ENCODE measurements at regions not wholly inside any gene's neighbourhood (a gene's known extent, or its start where the extent isn't known, plus 50 kb on each side); places are given as distances from the start of the nearest gene placed in this dataset.

GRCh38 chr20:58069796-58070663, 158.4 kb downstream of the ANKRD60 start:
- Histone ChIP-seq H3K36me3 (ENCODE audit: insufficient read depth in 1 of 2, low read depth in 1 of 2) (no peaks in the 10 kb centered on the region), H3K4me3 (no peak overlapping the region), H3K9me3 (no peaks in the 10 kb centered on the region), H3K27me3 (ENCODE audit: insufficient read depth in 3 of 3, low read length in 2 of 3) (peaks cover 0 to 7% (median 0%) of the 10 kb centered on the region in 3 donors), H3K4me1 (no peaks in the 10 kb centered on the region), H3K27ac (no peak overlapping the region)
- intact Hi-C loops (cut with DNase I), result no loop called here
- TF ChIP-seq, protein P1, sequence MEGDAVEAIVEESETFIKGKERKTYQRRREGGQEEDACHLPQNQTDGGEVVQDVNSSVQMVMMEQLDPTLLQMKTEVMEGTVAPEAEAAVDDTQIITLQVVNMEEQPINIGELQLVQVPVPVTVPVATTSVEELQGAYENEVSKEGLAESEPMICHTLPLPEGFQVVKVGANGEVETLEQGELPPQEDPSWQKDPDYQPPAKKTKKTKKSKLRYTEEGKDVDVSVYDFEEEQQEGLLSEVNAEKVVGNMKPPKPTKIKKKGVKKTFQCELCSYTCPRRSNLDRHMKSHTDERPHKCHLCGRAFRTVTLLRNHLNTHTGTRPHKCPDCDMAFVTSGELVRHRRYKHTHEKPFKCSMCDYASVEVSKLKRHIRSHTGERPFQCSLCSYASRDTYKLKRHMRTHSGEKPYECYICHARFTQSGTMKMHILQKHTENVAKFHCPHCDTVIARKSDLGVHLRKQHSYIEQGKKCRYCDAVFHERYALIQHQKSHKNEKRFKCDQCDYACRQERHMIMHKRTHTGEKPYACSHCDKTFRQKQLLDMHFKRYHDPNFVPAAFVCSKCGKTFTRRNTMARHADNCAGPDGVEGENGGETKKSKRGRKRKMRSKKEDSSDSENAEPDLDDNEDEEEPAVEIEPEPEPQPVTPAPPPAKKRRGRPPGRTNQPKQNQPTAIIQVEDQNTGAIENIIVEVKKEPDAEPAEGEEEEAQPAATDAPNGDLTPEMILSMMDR (IDR thresholded peaks at IDR 0.05), result no peak
- no peak for DNase-seq
- 84 to 87% (median 84%) methylated on average over 16 of the region's 16 CpGs for WGBS, 3 donors
- no peak for ATAC-seq

- intact Hi-C loops (cut with DNase I), result no loop called here
- ATAC-seq, result no peak
Measured at GRCh38 chr20:58069207-58069606, 159.2 kb downstream of the ANKRD60 start.

DNA sequence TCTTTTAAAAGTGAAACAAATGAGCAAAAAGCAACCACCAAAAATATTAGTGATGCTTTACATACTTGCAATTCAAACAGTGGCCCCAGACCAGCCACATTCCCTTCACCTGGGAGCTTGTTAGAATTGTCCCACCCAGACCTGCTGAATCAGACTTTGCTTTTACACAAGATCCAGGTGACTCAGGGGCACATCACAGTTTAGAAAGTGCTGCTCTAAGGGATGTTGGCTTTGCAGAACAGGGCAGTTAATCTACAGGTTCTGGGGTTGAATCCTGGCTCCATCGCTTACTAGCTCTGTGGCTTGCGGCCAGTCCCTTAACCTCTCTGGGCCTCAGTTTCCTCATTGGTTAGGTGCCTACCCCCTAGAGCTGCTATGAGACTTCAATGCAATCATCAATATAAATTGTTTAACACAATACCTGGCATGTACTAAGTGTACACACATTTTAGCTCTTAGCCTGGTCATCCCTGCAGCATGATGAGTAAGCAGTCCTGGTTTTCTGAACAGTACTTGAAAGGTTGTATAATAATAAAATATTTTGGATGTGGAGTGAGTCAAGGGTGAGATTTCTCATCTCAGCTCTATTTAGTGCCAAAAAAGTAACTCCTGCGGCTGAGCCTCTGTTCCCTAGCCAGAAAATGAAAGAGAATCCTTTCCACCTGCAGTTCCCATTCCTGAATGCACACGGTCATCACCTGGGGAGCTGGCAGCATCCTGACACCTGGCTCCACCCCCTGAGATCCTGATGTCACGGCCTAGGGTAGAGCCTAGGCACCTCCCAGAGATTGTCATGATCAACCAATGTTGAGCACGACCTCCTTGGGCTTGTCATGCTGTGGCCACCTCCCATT, 162.7 kb downstream of the ANKRD60 start:
- intact Hi-C loops (cut with DNase I), result no loop called here
- TF ChIP-seq, protein P1 (IDR thresholded peaks at IDR 0.05), result no peak
- H3K4me3 ChIP-seq, result no peak overlapping the region
- DNase-seq, result no peak
- ATAC-seq, result no peak
- H3K4me1 ChIP-seq, result no peaks in the 10 kb centered on the region
- H3K27ac ChIP-seq, result no peak overlapping the region
- no peaks in the 10 kb centered on the region for H3K36me3 ChIP-seq (ENCODE audit: insufficient read depth in 1 of 2, low read depth in 1 of 2)
- peaks cover 12% of the 10 kb centered on the region for H3K9me3 ChIP-seq
- 69 to 73% (median 71%) methylated on average over 6 of the region's 6 CpGs for WGBS, 3 donors
- H3K27me3 ChIP-seq (ENCODE audit: insufficient read depth in 3 of 3, low read length in 2 of 3), result no peaks in the 10 kb centered on the region

More at GRCh38 chr20:58069207-58069606, 159.2 kb downstream of the ANKRD60 start:
- Histone ChIP-seq H3K36me3 (ENCODE audit: insufficient read depth in 1 of 2, low read depth in 1 of 2) (no peaks in the 10 kb centered on the region), H3K4me1 (no peaks in the 10 kb centered on the region), H3K9me3 (no peaks in the 10 kb centered on the region), H3K27ac (no peak overlapping the region), H3K27me3 (ENCODE audit: insufficient read depth in 3 of 3, low read length in 2 of 3) (peaks cover 0 to 7% (median 0%) of the 10 kb centered on the region in 3 donors), H3K4me3 (no peak overlapping the region)
- TF ChIP-seq, protein P1 (IDR thresholded peaks at IDR 0.05), result no peak
- no peak for DNase-seq
- 86 to 89% (median 88%) methylated on average over 12 of the region's 12 CpGs for WGBS, 3 donors

DNA sequence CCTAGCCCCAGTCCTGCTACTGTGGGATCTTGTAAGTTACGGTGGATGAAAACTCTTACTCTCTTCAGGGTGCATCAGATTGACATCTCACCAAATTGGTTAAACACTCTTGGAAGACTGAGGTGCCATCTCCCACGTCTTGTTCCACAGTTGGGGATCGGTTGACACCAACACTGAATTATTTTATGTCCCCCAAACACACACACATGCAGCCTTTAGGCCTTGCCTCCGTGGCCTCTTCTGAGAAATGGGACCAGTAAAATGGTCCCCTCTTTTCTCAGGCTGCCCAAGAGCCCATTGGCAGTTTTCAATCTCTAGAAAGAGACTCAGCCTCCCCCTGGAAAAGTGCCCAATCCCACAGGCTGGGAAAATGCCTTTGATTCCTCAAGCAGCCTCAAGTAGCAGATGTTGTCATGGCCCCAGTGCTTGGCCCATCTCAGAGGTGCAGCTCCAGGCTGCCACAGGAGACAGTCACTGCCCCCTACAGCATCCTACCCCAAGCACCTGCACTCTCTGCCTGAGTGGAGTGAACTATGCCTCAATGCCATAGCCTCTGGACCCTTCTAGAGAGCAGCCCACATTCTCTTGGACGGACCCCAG, 163.9 kb downstream of the ANKRD60 start:
- H3K36me3 ChIP-seq (ENCODE audit: insufficient read depth in 1 of 2, low read depth in 1 of 2), result no peaks in the 10 kb centered on the region
- intact Hi-C loops (cut with DNase I), result no loop called here
- ATAC-seq (no peak), DNase-seq (no peak)
- no peaks in the 10 kb centered on the region for H3K4me1 ChIP-seq
- H3K27ac ChIP-seq, result no peak overlapping the region
- H3K27me3 ChIP-seq (ENCODE audit: insufficient read depth in 3 of 3, low read length in 2 of 3), result no peaks in the 10 kb centered on the region
- WGBS, 3 donors, result 82 to 83% (median 82%) methylated on average over 5 of the region's 5 CpGs
- H3K9me3 ChIP-seq, result peaks cover 12% of the 10 kb centered on the region
- H3K4me3 ChIP-seq, result no peak overlapping the region
- TF ChIP-seq, protein P1 (IDR thresholded peaks at IDR 0.05), result no peak

Measured in psoas muscle (tissue), 7 donors.